ENCODE measurements at regions not wholly inside any gene's neighbourhood (a gene's known extent, or its start where the extent isn't known, plus 50 kb on each side); places are given as distances from the start of the nearest gene placed in this dataset.

DNA sequence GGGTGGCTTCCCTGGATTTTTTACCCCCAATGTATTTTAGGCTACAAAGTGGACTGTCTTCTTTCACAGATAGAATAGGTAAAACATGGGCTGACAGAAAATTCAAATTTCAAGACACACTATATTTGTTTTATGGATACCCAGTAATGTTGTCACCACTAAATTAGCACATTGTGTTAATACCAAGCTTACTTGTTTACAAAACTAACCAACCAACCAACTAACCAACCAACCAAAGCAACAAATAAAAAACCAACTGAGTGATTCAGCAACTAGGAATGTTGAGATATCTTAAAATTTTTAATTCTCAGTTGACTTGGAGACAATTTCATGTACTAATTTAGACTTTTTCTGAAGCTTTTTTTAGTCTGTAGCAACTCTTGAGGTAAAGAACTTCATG, 69.3 kb upstream of the CTSC start:
- no peak for TF ChIP-seq ZNF626 (tag by site-specific recombination; IDR thresholded peaks at IDR 0.05)
- CTCF ChIA-PET, result no interaction called here
- POLR2A ChIA-PET, result no interaction called here
- Histone ChIP-seq H3K9me3 (ENCODE audit: control insufficient read depth, insufficient read depth, low read depth, low read length) (no peaks in the 10 kb centered on the region), H3K4me1 (ENCODE audit: control insufficient read depth, insufficient read depth, low read length) (no peaks in the 10 kb centered on the region; the same call in 1 of the 2 replicates), H3K4me3 (ENCODE audit: low read depth, low read length) (no peak overlapping the region), H3K36me3 (ENCODE audit: control insufficient read depth in 2 of 2, insufficient read depth in 1 of 2, low read length in 2 of 2) (no peaks in the 10 kb centered on the region), H3K27ac (ENCODE audit: extremely low read depth, low read depth, low read length) (no peak overlapping the region)

DNA sequence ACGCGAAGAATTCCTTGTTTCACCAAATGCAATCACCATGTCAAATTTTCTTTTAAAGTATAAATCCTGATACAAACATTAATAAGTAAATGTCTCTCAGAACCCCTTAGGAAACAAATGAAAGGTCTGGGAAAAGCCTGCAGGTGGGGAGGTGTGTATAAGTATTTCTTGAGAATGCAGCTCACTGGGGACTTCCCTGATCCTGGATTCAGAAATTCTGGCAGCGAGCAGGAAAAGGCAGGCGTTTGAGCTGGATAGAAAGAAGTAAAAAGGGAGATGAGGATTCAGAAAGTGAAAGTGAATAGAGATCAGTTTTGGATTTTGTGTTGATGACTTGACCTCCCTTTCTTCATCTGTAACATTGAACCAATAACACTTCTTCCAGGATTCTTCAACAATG, 68.3 kb upstream of the CTSC start:
- Histone ChIP-seq H3K4me3 (ENCODE audit: low read depth, low read length) (no peak overlapping the region), H3K27ac (ENCODE audit: extremely low read depth, low read depth, low read length) (no peak overlapping the region), H3K36me3 (ENCODE audit: control insufficient read depth in 2 of 2, insufficient read depth in 1 of 2, low read length in 2 of 2) (no peaks in the 10 kb centered on the region), H3K9me3 (ENCODE audit: control insufficient read depth, insufficient read depth, low read depth, low read length) (no peaks in the 10 kb centered on the region), H3K4me1 (ENCODE audit: control insufficient read depth, insufficient read depth, low read length) (no peaks in the 10 kb centered on the region; the same call in 1 of the 2 replicates)
- ChIA-PET CTCF (no interaction called here), POLR2A (no interaction called here)
- TF ChIP-seq OSR2 (tag by site-specific recombination; IDR thresholded peaks at IDR 0.05), result no peak
- TF ChIP-seq ZNF707 (tag by site-specific recombination; IDR thresholded peaks at IDR 0.05), result no peak
- TF ChIP-seq, protein P1, sequence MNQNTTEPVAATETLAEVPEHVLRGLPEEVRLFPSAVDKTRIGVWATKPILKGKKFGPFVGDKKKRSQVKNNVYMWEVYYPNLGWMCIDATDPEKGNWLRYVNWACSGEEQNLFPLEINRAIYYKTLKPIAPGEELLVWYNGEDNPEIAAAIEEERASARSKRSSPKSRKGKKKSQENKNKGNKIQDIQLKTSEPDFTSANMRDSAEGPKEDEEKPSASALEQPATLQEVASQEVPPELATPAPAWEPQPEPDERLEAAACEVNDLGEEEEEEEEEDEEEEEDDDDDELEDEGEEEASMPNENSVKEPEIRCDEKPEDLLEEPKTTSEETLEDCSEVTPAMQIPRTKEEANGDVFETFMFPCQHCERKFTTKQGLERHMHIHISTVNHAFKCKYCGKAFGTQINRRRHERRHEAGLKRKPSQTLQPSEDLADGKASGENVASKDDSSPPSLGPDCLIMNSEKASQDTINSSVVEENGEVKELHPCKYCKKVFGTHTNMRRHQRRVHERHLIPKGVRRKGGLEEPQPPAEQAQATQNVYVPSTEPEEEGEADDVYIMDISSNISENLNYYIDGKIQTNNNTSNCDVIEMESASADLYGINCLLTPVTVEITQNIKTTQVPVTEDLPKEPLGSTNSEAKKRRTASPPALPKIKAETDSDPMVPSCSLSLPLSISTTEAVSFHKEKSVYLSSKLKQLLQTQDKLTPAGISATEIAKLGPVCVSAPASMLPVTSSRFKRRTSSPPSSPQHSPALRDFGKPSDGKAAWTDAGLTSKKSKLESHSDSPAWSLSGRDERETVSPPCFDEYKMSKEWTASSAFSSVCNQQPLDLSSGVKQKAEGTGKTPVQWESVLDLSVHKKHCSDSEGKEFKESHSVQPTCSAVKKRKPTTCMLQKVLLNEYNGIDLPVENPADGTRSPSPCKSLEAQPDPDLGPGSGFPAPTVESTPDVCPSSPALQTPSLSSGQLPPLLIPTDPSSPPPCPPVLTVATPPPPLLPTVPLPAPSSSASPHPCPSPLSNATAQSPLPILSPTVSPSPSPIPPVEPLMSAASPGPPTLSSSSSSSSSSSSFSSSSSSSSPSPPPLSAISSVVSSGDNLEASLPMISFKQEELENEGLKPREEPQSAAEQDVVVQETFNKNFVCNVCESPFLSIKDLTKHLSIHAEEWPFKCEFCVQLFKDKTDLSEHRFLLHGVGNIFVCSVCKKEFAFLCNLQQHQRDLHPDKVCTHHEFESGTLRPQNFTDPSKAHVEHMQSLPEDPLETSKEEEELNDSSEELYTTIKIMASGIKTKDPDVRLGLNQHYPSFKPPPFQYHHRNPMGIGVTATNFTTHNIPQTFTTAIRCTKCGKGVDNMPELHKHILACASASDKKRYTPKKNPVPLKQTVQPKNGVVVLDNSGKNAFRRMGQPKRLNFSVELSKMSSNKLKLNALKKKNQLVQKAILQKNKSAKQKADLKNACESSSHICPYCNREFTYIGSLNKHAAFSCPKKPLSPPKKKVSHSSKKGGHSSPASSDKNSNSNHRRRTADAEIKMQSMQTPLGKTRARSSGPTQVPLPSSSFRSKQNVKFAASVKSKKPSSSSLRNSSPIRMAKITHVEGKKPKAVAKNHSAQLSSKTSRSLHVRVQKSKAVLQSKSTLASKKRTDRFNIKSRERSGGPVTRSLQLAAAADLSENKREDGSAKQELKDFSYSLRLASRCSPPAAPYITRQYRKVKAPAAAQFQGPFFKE (tag by site-specific recombination; IDR thresholded peaks at IDR 0.05; ENCODE audit: borderline replicate concordance), result no peak
- no peak for TF ChIP-seq ZNF175 (tag by site-specific recombination; IDR thresholded peaks at IDR 0.05)
- no peak for TF ChIP-seq ZNF266 (tag by site-specific recombination; IDR thresholded peaks at IDR 0.05; ENCODE audit: low read depth)
- TF ChIP-seq KLF9 (tag by site-specific recombination; IDR thresholded peaks at IDR 0.05; ENCODE audit: low read depth), result no peak
- no peak for TF ChIP-seq EGR2 (tag by site-specific recombination; IDR thresholded peaks at IDR 0.05; ENCODE audit: low read depth)
- TF ChIP-seq KLF16 (tag by site-specific recombination; IDR thresholded peaks at IDR 0.05), result no peak
- no peak for TF ChIP-seq ZBTB49 (tag by site-specific recombination; IDR thresholded peaks at IDR 0.05; ENCODE audit: low read depth)
- no peak for TF ChIP-seq ZNF341 (tag by site-specific recombination; IDR thresholded peaks at IDR 0.05; ENCODE audit: low read depth)
- TF ChIP-seq ZNF560 (tag by site-specific recombination; IDR thresholded peaks at IDR 0.05; ENCODE audit: borderline replicate concordance), result no peak
- no peak for TF ChIP-seq ZNF391 (tag by site-specific recombination; IDR thresholded peaks at IDR 0.05; ENCODE audit: borderline replicate concordance, low read depth)
- TF ChIP-seq ZNF16 (tag by site-specific recombination; IDR thresholded peaks at IDR 0.05; ENCODE audit: low read depth), result no peak
- no peak for TF ChIP-seq ZNF624 (tag by site-specific recombination; IDR thresholded peaks at IDR 0.05)
- no peak for TF ChIP-seq MEIS1 (CRISPR knock-in tag; IDR thresholded peaks at IDR 0.05; ENCODE audit: borderline replicate concordance)
- TF ChIP-seq KLF1 (tag by site-specific recombination; IDR thresholded peaks at IDR 0.05), result no peak
- no peak for TF ChIP-seq ZNF785 (tag by site-specific recombination; IDR thresholded peaks at IDR 0.05)

Measured in HEK293 (cell line).